IPS-NIHi7 (cell line): ENCODE measurements at regions not wholly inside any gene's neighbourhood (a gene's known extent, or its start where the extent isn't known, plus 50 kb on each side); places are given as distances from the start of the nearest gene placed in this dataset.

Experiments
- DNase-seq: peaks from one replicate; pipeline ENCODE4 v3.0.0; 2012; ENCODE audit warnings: mixed read lengths; ENCODE audit errors: extremely low spot score

- DNase-seq = no peak
Observed at GRCh38 chr14:76664790-76665189, 96.5 kb upstream of the VASH1 start.

DNA sequence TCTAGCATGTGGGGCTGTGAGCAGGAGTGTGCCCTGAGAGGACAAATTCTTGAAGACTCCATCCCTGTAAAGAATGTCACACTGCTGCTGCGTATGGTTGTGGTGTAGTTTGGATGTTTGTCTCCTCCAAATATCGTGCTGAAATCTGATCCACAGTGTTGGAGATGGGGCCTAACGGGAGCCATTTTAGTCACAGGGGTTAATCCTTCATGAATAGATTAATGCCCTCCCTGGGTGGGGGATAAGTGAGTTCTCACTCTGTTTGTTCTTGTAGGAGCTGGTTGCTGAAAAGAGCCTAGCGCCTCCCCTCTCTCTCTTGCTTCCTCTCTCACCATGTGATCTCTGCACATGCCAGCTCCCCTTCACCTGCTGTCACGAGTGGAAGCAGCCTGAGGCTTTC, 94.5 kb upstream of the VASH1 start:
- no peak for DNase-seq

GRCh38 chr14:76669770-76670169, 91.5 kb upstream of the VASH1 start:
- DNase-seq = no peak

DNA sequence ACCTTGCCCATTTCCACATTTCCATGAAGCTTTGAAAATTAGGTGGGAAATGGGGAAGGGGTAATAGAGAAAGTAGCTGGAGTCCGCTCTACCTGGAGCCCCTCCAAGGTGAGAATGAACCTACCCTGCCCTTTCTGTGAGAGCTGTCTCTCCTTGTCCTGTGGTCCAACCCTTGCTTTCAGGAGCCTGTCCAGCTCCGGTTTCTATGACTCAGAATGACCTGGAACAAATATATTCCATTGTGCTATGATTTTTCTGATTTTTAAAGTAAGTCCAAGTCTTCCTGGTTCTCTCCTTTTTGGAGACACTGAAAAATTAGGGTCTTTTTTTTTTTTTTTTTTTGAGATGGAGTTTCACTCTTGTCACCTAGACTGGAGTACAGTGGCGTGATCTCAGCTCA, 89.1 kb upstream of the VASH1 start:
- no peak for DNase-seq

GRCh38 chr14:76673261-76673660, 88.0 kb upstream of the VASH1 start:
- no peak for DNase-seq

GRCh38 chr14:76675046-76675445, 86.2 kb upstream of the VASH1 start:
- DNase-seq = no peak

- peak; percentile 6 for DNase-seq
Observed at GRCh38 chr14:76676539-76676938, 84.7 kb upstream of the VASH1 start.

GRCh38 chr14:76677534-76678145, 83.6 kb upstream of the VASH1 start:
- no peak for DNase-seq

- no peak for DNase-seq
Observed at GRCh38 chr14:76678244-76678800, 82.9 kb upstream of the VASH1 start.

- no peak for DNase-seq
Observed at GRCh38 chr14:76682367-76682766, 78.9 kb upstream of the VASH1 start.

DNA sequence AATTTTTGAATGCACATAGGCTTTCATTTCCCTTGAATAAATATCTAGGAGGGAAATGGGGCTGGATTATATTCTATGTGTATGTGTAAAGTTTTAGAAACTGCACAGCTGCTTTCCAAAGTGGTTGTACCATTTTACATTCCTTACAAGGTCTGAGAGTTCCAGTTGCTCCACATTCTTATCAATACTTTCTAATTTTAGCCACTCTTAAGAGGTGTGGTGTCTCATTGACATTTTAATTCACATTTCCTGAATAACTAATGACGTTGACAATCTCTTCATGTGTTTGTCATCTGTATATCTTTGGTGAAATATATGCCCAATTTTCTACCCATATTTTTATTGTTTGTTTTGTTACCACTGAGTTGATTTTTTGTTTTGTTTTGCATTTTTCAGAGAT, 74.6 kb upstream of the VASH1 start:
- no peak for DNase-seq

DNA sequence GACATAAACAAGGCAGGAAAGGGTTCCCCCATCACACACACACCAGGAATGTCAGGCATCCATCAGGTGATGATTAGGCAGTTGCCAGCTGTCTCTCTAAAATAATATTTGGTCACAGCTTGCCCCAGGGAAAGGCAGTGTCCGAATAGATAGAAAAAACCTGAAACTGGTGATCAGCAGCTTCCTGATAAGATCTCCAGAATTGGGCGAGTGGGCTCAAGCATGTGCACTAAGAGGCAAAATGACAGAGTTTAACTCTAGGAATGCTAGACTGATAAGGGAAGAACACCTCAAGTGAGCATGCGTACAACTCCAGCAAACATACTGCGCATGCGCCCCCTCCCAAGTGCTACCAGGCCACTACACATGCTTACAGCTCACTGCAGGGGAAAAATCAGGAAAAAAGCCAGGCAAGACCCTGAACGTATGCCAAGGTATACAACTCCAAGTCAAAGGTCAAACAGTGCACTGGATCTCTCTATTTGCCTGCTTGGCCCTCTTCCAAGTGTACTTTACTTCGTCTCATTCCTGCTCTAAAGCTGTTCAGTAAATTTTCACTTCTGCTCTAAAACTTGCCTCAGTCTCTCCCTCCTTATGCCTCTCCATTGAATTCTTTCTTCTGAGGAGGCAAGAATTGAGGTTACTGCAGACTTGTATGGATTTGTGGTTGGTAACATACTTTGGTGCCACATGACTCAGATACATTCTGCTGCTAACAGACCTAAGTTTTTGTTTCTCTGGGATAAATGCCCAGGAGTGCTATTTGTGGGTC, 73.5 kb upstream of the VASH1 start:
- no peak for DNase-seq

DNA sequence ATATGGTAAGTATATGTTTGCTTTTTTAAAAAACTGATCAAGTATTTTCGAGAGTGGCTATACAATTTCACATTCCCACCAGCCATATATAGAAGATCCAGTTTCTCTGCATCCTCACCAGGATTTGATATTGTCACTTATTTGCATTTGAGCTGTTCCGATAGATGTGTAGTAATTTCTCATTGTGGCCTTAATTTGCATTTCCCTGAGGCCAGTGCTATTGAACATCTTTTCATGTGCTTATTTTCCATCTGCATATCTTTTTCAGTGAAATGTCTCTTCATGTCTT, 72.9 kb upstream of the VASH1 start:
- no peak for DNase-seq

GRCh38 chr14:76690502-76691105, 70.7 kb upstream of the VASH1 start:
- no peak for DNase-seq

GRCh38 chr14:76694106-76694505, 67.2 kb upstream of the VASH1 start:
- DNase-seq = no peak

DNA sequence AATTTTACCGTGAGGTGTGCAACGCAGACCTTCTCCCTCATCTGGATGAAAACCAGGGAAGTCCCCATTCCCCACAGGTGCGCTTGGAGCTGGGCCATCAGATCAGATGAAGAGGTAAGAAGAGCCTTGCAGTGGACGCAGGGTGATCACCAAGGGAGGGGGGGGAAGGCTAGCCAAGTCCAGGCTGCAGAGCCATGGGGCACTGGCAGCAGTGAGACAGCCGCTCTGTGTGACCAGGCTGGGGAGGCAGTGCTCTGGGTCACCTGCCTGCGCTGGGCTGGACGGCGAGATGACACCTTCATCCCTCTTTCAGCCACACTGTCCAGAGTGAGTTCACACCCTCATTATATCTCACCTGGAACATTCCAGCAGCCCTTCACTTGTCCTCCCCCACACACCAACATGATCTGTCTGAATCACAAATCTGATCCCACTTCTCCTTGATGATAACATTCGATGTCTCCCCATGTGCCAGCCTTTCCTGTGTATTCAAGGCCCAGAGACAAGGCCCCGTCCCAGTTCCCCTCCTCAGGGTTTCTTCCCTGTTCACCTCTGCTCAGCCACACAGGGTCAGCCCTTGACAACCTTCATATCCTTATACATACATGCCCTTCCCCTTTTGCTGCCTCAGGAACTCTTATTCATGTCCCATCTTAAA, 65.9 kb upstream of the VASH1 start:
- DNase-seq = no peak

DNA sequence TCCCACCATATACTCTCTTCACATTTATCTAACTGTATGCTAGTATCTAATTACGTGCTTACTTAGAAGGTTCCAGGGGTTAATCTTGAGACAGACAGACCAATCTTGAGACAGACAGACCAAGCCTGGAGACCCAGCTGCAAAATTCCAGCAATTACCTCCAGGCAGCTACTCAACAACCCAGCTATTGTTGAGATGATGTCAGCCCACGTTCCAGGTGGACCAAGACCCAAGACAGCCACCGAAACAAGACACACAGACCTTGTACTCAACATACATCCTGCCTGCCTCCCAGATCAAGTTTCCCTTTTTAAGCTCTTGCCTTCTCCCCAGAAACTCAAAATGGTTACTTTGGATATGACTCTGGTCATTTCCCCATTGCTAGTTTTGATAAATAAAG, 64.9 kb upstream of the VASH1 start:
- no peak for DNase-seq

DNA sequence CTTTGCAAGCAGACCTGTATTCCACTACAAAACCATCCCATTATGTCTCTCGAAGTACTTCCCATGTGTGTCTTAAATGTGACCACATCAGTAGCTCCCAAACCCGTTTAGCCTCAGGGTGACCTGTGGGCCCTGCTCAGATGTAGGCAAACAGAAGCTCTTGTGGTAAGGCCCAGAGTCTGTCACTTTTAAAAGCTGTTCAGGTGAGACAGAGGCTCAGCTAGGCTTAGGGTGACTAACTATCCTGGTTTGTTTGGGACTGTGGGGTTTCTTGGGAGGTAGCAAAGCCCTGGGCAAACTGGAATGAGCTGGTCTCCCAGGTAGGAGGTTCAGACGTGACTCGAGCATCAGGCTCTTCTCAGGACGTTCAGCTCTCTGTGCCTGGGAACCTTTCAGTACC, 64.5 kb upstream of the VASH1 start:
- DNase-seq = no peak

- DNase-seq = no peak
Observed at GRCh38 chr14:76697246-76697905, 63.9 kb upstream of the VASH1 start.

- no peak for DNase-seq
Observed at GRCh38 chr14:76698191-76698590, 63.1 kb upstream of the VASH1 start.

- DNase-seq = no peak
Observed at GRCh38 chr14:76698631-76699030, 62.6 kb upstream of the VASH1 start.
